Suppressor macrophage treated with lipopolysaccharide for 1 hour (primary cell): ENCODE measurements at regions not wholly inside any gene's neighbourhood (a gene's known extent, or its start where the extent isn't known, plus 50 kb on each side); places are given as distances from the start of the nearest gene placed in this dataset.
"Not testable (repeated sequence)": the region's sequence is repeated elsewhere in the genome, so short reads cannot be mapped to it uniquely, and the experiment has no call there.

ENCODE experiments used
- DNase-seq, 3 donors: peaks; one replicate each; pipeline ENCODE4 v3.0.0-alpha.2; 2020 to 2022

DNA sequence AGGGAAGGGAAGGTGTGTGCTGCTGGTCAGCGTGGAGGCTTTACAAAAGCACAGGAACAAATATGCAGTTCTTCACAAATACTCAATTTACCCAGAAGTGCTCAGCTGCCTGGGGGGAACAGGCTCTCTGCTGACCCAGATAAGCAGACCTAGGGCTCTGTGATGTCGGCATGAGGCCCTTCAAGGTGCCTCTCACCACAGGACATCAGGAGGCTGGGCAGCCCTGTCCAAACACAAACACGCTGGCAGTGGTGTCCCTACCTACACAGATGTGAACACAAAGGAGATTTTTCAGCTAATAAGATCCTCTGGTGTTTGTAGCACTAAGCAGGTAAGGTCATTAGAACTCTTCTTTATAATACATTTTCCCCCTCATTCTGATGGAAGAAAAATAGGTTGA lies 243.0 kb upstream of the PROX1 start:
- DNase-seq, result no peak

DNA sequence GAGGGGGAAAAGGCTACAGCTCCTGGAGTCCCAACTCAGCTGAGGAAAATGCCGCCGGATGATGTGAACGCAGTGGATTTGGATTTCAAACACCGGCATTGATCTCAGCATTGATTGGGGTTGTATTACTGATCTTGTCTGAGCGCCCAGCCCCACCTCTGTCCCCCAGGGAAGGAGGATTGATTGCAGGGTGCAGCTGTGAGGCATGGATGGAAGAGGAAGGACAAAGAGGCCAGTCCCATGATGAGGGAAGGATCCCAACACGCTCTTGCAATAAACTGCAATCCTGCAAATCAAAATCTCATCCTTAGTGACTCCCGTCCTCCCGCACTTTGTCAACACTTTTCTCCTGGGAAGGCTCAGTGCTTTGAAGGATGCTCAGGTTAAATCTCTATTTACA lies 242.3 kb upstream of the PROX1 start:
- no peak for DNase-seq

DNA sequence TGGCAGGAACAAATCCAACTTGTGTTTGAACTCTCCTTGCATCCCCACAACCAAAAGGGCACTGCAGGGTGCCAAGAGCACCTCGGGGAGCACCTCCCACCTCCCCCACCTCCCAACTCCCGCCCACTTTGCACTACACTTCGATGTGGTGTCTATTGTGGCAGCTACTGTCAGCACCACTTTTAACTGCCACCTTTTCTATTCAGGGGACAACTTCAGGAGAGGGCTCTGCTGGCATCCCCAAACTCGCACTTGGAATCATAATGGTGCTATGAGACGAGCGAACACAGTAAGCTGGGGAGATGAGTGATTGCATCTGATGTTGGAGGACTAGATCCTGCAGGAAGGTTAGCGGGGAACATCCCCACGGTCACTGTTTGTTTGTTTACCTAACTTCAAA lies 238.2 kb upstream of the PROX1 start:
- no peak for DNase-seq

DNA sequence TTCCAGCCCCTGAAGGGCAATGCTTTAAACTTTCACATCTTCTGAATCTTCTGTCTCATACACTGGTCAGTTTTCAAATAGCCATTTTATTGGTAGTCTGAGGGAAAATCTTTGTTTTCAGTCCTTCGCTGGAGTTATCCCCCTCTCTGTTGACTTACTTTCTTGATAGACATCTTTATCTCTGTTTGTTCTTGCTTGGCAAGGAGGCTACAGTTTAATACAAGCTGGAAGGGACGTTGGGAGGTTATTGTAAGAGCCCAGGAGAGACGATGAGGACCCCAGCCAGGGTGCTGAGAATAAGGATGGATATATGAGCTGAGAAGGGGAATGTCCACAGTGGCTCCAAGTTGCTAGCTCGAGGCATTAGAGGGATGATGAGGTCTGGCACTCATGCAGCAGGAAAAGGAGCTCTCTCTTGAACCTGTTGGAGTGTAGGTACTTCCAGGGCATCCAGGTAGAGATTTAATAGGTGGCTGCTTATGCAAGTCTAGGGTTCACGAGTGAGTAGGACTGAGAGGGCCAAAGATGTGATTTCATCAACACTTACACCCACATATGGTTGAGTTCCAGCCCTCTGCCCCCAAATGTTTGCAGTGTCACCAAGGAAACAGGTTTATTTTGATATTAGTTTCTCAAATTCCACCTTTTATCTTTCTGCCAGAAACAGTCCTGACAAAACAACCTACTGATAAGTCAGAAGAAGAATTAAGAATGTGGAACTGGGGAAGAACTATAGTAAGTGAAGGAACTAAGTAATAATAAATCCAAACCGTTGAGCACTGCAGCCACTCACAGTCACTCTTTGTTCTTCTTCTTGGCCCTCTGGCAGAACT lies 237.3 kb upstream of the PROX1 start:
- DNase-seq, result no peak

DNA sequence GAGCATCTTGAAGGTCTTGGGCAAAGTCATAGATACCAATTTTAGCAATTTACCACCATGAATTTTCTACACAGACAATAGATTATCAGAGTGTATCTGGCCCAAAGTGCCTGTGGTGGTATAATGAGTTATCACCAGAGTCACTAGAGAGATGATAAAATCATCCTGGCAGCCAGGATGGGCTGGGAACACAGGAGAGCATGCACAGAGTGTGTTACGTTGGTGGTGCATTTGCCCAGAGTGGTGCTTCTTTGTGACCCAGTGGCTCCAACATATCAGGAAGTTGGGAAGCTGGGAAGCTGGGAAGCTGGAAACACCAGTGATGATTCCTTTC lies 236.7 kb upstream of the PROX1 start:
- no peak for DNase-seq

DNA sequence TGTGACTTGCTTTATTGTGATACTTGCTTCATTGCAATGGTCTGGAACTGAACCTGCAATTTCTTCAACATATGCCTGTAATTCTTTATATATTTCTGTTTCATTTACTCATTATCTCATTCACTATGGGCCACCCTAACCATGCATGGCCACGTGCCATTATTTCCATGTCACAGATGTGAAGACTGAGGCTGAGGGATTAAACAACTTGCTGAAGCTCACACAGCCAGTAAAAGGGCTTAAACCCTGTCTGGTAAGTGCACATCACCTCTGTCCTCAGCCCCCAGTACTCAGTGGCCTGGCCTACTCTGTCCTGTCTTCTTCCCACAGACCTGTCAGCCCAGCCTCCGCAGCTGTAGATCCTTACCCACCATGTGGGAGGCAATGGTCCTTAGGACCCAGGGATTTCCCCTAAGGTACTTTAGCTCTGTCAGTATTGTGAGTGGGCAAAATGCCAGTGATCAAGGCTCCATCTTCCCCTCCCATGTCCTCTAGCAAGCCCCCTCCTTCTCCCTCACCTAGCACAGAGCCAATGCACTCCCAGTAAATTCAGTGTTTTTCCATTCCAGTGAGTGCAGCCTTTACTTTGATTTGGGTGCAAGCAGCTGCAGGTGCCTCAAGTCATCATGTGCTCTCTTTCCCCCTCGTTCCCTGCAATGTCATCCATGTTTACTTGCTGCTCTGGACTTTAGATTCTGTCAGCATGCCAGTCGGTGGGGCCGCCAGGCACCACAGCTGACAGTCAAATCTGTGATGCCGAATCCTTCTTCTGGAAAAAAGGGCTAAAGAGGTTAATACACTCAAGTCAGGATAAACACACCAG lies 228.2 kb upstream of the PROX1 start:
- no peak for DNase-seq

DNA sequence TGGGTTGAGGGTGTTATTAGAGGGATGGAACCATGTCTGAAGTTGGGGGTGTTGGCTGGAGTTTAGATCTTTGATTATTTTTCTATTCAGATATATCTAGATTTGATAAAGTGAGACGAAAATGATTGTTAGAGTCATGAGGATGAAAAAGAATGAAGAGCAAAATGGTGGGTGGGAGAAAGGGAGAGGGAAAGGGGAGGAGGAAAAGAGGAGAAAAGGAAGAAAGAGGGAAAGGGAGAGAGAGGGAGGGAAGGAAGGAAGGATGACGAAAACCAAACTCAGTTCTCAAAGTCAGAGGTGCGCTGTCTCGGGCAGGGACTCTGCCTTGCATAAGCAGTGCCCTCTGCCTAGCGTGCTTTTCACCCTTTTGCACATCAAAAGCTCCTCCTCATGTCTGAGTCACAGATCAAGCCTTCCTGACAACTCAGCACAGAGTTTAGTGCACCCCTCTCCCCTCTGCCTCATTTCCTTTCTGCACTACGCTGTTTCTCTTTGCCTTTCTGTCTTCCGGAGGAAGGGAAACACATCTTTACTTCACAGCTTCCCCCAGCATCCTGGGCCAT lies 225.8 kb upstream of the PROX1 start:
- DNase-seq, result no peak

DNA sequence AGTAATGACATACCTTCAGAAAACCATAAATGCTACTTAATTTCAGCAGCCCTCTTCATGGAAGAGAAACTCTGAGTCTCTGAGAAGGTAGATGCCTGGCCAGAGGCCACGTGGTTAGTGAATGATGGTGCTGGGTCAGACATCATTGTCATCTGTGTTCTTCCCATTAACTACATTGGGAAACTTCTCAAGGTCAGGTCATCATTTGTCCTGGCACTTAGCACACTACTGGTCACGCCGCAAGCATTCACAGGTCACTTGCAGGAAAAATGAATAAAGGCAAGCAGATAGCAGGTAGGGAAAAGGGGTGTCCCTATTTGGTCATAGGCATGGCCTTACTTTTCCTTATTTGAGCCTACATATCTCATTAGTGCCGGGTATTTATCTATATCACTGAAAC lies 220.1 kb upstream of the PROX1 start:
- no peak for DNase-seq

DNA sequence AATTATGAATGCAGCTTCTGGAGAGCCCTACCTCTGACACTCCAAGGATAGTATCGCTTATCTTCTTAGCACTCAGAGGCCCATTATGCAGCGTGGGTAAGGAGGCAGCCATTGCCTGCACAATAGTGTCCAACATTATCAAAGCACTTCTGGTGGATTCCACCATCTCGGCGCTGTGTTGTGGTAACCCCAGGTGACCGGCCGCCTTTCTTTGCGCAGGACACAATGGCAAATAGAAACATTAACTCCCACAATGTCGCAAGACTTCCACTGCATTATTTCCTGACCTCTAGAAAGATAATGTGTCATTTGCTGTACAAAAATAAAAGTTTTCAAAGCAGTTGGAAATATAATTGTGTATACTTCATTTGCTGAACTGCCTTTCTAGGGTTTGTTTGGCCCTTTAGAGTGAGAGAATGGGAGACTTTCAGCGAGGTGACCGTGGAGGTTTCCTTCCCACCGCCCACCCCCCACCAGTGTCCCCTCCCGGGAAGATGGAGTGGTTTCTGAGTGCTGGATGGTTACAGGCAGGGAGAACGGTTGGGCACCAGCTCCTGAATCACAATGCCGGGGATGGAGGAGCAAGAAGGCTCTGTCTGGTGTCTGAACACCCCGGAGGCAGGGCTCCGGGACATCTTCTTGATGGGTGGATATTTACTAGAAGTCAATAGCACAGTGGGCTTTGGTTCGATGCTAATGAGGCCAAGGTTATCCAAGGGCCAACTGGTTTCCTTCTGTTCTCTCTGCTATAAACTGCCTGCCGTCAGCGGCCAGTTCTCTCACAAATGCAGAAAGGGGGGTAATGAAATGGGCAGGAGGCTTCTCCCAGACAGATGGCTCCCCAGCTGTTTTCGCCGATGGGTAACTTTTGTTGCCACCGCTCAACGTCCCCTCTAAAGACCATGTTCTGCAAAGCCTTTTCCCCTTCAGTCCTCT lies 215.4 kb upstream of the PROX1 start:
- DNase-seq, result no peak

DNA sequence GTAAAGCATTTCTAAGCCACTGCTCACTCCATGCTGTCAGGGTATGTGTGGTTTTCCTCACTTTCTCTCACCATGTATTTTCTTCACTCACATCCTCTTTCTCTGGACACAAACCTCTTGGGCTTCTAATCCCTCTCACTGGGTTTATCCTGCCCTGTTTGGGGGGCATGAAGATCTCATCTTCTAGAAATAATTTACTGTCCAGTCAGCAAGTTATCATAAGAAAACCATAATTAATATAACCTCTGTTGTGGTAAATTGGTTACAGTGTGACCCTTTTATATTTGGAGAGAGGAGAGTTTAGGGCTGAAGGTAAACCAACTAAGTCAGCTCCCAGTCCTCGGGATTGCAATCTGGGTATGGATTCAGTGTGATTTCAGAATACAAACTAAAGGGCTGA lies 213.8 kb upstream of the PROX1 start:
- no peak for DNase-seq

DNA sequence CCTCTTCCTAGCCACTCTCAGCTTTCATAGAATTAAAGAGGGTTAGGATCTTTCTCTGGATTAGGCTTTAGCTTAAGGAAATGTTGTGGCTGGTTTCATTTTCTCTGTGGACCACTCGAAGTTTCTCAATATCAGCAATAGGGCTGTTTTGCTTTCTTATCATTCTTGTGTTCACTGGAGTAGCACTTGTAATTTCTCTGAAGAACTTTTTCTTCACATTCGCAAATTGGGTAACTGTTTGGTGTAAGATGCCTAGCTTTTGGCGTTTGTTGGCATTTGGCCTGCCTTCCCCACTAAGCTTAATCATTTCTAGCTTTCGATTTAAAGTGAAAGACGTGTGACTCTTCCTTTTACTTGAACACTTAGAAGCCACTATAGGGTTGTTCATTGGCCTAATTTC lies 210.8 kb upstream of the PROX1 start:
- DNase-seq, result no peak

DNA sequence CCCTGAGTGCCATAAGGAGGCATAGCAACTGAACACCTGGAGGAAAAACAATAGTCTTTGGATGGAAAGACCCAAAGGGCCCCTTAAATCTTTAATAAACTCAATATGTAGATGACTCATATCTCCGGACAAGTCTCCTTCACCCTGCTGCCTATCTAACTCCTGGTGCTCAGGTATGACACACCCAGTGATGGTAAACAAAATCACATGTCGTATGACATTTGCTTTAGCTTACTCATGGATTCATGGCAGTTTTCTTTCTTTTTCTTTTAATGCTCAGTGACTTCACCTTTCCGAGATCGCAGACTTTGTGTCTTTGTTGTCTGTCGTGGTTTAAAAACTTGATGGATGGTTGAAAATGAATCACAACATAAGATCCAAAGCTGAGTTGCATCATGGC lies 208.5 kb upstream of the PROX1 start:
- no peak for DNase-seq

DNA sequence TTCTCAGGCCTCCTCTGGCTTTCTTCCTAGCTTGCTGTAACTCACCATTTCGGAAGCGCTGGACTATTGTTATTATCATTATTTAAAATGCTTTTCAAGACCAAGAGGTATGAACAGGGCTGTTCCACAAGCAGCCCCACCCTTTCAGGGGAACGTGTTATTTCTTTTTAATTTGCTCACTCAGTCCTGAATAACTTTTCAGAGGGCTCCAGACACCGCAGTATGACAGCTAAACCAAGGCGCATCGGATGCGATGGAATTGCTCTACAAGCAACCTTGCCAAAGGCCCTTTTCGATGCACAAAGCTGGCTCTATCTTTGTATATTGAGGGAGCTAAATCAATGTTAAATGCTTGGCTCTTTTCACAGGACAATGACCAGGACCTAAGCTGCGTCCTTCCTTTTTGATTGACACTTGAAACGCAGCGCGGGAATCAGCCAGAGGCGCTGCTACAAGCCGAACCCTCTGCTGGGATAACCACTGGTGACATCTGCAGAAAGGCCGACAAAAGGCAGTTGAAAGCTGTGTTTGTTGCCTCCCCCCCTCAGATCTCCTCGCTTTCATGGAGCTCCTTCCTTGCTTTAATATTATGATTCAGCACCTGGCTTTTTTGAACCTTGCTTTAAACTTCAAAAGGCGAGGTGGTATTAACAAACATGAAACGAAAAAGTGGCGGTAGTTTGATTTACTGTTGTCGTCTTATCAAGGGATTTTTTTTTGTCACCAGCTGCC lies 204.7 kb upstream of the PROX1 start:
- no peak for DNase-seq

DNA sequence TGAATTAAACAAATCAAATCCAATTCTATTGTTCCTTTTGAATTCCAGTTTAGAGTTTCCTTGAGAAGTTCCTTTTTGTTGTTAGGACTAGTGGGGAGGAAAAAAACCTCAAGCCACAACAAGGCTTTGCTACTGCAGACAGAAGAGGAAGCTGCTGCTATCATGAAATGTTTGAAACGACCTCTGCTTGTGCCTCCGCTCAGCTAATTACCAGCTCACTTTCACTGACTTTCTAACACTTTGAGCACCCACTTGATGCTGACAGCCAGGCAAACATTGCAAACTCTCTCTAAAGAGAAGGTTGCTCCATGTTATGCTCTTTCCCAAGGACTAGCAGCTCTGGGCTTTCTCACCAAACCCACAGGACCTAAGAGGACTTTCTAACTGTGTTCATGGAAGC lies 203.9 kb upstream of the PROX1 start:
- no peak for DNase-seq

DNA sequence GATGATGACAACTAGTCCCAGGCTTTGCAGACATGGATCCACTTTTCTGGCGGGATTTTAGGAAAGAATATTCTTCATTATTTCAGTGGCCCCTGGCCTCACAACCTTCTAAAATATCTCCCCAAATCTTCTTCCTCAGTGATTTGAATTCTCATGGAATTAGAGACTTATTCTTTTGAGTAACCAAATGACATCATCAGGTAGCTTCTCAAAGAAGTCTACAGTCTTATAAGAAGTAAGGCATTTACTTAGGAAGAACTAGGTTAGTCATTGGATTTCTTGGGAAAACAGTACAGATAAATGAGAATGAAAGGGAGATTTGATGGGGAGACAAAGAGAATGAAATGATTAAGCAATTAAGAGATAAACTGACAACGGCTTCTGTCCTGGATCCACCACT lies 201.1 kb upstream of the PROX1 start:
- no peak for DNase-seq

DNA sequence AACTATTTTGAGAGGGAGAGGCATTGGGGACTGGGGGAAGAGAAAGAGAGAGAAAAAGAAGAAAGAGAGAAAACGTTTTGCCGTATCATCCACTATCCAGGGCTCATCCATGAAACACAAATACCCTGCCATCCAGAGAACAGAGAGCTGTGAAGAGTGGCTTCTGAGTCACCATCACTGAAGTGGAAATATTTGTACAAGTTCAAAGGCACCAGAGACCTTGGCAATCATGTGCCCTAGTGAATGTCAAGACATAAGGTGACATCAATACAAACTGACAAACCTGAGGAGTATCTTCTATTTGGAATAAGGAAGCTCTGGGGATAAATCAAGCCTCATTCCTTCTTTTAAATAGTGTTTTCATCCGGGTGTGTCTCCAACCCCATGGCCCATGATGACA lies 197.2 kb upstream of the PROX1 start:
- no peak for DNase-seq

DNA sequence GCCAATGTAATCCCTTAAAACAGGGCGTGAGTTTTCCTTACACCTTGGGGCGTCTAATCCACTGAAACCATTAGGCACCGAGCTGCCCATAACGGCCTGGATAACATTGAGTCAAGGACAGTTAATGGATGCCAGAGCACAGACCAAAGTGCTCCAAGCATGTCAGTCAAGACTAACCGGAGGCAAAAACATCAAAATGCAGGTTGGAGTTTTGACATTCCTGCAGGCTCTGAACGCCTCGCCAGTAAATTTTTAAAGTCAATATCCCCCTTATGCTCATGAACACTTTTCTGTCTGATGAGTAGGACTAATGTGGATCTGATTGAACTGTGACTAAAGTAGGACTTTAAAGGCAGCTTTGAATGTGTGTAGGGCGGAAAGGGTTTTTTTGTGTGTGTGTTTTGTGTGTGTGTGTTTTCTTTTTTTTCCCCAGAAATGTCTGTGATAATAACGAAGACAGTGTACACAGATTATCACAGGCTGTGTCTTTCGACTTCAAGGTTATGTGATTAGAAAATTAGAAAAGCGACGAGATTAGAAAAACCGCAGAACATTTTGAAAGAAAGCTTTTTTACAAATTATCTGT lies 194.2 kb upstream of the PROX1 start:
- no peak for DNase-seq

DNA sequence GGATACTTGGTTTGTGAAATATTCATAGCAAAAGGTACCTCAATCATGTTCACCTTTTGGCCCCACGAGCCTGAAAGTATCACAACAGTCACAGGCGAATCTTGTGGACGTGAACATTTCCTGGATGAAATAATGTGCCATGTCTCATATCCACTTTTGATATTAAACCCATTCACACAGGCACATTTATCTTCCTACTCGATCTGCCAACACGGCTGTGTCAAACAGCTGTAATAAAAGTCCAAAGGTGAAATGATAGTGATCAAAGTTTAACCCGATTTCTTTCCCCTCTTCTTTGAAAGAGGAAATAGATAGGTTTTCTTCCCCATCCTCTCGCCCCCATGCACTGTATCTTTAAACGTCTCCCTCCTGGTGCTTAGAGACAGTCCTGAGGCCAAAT lies 191.2 kb upstream of the PROX1 start:
- no peak for DNase-seq

DNA sequence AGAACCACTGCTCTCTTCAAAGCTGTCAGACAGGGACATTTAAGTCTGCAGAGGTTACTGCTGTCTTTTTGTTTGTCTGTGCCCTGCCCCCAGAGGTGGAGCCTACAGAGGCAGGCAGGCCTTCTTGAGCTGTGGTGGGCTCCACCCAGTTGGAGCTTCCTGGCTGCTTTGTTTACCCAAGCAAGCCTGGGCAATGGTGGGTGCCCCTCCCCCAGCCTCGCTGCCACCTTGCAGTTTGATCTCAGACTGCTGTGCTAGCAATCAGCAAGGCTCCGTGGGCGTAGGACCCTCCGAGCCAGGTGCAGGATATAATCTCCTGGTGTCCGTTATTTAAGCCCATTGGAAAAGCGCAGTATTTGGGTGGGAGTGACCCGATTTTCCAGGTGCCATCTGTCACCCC lies 179.5 kb upstream of the PROX1 start:
- DNase-seq, result not testable (repeated sequence)

DNA sequence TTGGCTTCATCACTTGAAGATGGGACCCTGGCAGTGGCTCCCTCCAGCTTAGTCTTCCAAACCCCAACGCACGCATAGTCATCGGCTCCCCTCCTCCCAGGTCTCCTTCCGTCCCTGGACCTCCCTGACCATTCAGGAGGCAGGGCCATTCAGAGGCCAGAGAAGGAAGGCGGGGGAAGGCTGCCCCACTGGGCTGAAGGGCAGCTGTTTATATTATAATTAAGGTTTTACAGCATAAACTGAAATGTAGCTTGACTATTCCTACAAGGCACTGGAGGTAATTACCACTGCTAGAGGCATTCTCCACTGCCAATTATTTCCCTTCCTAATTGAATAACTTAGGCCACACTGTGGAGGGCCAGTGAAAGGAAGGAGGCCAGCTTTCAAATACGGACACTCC lies 170.6 kb upstream of the PROX1 start:
- DNase-seq, result no peak

DNA sequence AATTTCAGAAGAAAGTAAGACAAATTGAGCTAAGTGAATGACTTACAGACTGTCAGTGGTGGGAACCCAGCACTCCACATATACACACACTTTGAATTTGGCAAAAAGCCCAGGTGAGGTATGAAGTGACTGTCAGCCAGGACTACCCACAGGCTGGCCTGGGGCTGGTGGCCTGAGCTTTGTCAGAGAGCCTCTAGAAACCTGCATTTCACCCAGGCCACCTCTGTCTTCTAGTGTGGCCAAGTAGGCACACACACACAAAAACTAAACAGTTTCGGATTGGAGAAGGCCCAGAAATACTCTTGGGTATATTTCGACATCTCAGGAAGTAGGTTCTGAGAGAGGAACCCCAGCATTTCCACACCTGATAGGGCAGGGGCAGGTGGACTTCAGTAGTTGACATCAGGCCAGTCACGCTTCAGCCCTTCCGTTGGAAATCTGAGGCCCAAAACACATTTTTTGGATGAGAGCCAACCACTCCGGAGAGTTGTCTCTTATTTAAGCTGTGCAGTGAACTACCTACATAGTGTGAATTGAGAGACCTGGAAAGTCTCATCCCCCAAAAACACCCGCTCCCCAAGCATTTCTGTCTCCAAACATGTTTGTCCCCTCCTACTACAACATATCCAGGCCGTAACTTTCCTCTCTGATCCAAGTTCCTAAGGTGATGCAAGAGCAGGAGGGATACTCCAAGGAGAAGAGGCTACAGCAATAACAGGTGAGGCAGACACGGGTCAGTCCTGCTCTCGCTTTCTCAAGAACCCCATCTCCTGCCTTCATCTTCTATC lies 167.2 kb upstream of the PROX1 start:
- DNase-seq, result no peak
